GM12892 (cell line): ENCODE measurements at regions not wholly inside any gene's neighbourhood (a gene's known extent, or its start where the extent isn't known, plus 50 kb on each side); places are given as distances from the start of the nearest gene placed in this dataset.

ENCODE experiments used
- POLR2A ChIP-seq: IDR thresholded peaks from 2 replicates; pipeline ENCODE4 v1.6.1; 2011; ENCODE audit warnings: low read depth, low read length, control low read depth
- POLR2AphosphoS5 ChIP-seq: IDR thresholded peaks from 2 replicates; pipeline ENCODE4 v1.6.1; 2011; ENCODE audit warnings: low read depth, low read length, control low read depth

DNA sequence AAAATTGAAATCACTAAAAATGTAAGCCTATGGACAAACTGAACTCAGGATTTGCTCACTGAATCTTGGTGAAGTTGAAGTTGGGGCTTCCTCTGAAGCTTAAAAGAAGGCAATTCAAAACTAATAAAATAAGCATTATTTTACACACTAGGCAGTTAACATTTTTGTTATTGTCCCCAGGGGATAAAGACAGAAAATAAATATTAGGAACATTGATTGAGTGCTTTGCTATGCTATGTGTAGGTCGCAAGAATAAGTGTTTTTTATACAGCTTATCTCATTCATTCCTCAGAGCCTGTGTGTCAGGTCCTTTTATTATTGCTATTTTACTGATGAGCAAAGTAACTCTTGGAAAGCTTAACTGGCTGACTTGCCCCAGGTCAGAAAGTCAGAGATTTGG lies 82.2 kb downstream of the ZNF608 start:
- TF ChIP-seq POLR2A (no peak), POLR2AphosphoS5 (no peak)
